ENCODE measurements at regions not wholly inside any gene's neighbourhood (a gene's known extent, or its start where the extent isn't known, plus 50 kb on each side); places are given as distances from the start of the nearest gene placed in this dataset.

- no peak for DNase-seq
These were observed 59.0 kb upstream of the TNRC6C start for GRCh38 chr17:77899498-77899897.

GRCh38 chr17:77901481-77901880, 57.0 kb upstream of the TNRC6C start:
- no peak for DNase-seq

GRCh38 chr17:77905266-77905665, 53.2 kb upstream of the TNRC6C start:
- no peak for DNase-seq

- DNase-seq = no peak
These were observed 52.7 kb upstream of the TNRC6C start for GRCh38 chr17:77905766-77906165.

GRCh38 chr17:77906377-77906871, 52.1 kb upstream of the TNRC6C start:
- DNase-seq = no peak

- DNase-seq = no peak
These were observed 50.7 kb upstream of the TNRC6C start for GRCh38 chr17:77907497-77908461.

GRCh38 chr17:77908501-77908900, 50.0 kb upstream of the TNRC6C start:
- no peak for DNase-seq
